ENCODE measurements at regions not wholly inside any gene's neighbourhood (a gene's known extent, or its start where the extent isn't known, plus 50 kb on each side); places are given as distances from the start of the nearest gene placed in this dataset.

DNA sequence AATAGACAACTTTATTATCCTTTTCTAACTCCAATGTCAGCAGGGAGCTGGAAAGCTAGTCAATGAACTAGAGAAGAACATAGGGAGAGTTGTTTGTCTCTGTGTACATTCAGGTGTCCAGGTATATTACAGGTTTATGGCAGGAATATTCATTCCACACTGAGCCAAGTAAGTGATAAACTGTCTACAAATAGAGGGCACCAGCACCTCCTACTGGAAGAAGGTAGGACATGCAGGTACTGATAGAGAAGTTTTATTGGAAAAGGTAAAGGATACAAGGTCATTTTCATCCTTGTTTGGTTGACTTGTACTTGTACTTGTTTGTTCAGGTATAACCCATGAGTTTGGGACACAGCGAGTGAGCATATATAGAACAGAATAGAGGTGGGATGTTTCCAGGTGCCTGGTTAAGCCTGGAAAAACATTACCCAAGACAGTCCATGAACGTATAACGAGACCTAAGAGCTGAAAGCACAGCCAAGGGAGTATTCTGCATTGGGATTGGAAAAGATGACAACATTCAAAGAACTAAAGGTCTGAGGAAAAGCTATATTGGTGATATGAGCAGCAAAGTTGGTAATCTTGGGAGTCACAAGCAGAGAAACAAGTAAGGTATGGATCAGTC is 61.4 kb upstream of the PPP1R3C start:
- in situ Hi-C loops (cut with HindIII; ENCODE audit: low sequenced_read_pairs) = no loop called here
- TF ChIP-seq, protein P1, sequence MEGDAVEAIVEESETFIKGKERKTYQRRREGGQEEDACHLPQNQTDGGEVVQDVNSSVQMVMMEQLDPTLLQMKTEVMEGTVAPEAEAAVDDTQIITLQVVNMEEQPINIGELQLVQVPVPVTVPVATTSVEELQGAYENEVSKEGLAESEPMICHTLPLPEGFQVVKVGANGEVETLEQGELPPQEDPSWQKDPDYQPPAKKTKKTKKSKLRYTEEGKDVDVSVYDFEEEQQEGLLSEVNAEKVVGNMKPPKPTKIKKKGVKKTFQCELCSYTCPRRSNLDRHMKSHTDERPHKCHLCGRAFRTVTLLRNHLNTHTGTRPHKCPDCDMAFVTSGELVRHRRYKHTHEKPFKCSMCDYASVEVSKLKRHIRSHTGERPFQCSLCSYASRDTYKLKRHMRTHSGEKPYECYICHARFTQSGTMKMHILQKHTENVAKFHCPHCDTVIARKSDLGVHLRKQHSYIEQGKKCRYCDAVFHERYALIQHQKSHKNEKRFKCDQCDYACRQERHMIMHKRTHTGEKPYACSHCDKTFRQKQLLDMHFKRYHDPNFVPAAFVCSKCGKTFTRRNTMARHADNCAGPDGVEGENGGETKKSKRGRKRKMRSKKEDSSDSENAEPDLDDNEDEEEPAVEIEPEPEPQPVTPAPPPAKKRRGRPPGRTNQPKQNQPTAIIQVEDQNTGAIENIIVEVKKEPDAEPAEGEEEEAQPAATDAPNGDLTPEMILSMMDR (IDR thresholded peaks at IDR 0.05; ENCODE audit: low read depth, low read length, missing control alignments) = peak; percentile 66
- DNase-seq (ENCODE audit: low read depth) = no peak
- no peak overlapping the region for H3K4me3 ChIP-seq (ENCODE audit: low read depth, low read length)

DNA sequence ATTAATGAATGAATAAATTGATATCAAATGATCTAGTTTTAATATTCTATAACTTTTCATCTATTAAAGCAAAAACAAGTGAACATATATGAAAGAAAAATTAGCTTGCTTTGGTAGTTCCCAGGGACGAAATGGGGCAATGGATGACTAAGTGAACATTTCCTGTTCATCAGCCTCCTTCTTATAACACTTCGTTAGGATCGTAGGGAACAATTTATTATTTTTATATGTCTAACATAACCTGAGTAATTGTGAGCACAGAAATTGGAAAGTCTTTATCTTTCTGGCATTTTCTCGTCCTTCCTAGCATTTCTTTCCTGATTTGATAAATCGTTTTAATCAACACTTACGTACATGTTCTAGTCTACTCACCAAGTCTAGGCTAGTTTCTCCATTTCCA is 59.1 kb upstream of the PPP1R3C start:
- H3K4me3 ChIP-seq (ENCODE audit: low read depth, low read length) = no peak overlapping the region
- DNase-seq (ENCODE audit: low read depth) = no peak
- TF ChIP-seq, protein P1 (IDR thresholded peaks at IDR 0.05; ENCODE audit: low read depth, low read length, missing control alignments) = no peak
- in situ Hi-C loops (cut with HindIII; ENCODE audit: low sequenced_read_pairs) = no loop called here

DNA sequence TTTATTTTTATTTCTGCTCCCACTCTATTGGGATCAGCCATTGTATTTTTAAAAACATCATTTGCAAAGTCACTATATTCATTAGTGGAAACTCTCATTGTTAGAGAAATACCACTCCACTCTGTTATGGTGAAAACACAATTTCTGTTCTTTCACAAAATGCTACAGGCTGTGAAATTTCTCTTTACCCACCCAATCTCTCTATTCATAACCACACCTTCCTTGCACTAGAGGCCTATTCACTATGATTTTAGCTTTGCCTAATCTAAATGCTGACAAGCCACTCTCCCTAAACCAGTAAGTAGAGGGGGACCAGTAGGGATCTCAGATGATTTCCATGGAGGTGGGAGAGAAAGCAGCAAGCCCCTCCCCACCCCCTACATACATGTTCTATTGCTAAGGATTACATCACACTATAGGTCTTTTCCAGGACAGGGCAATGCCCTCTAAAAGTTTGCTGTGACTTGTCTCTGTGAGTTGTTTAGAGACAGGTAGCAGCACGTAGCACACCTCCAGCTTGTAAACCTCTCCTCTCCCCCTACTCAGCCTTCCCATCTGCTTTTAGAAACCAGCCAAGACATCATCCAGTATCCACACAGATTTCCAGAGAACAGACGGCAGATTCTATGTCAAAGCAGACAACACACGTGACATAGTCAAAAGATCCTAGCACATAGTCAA is 58.3 kb upstream of the PPP1R3C start:
- no peak for DNase-seq (ENCODE audit: low read depth)
- in situ Hi-C loops (cut with HindIII; ENCODE audit: low sequenced_read_pairs) = no loop called here
- TF ChIP-seq, protein P1 (IDR thresholded peaks at IDR 0.05; ENCODE audit: low read depth, low read length, missing control alignments) = no peak
- H3K4me3 ChIP-seq (ENCODE audit: low read depth, low read length) = no peak overlapping the region

DNA sequence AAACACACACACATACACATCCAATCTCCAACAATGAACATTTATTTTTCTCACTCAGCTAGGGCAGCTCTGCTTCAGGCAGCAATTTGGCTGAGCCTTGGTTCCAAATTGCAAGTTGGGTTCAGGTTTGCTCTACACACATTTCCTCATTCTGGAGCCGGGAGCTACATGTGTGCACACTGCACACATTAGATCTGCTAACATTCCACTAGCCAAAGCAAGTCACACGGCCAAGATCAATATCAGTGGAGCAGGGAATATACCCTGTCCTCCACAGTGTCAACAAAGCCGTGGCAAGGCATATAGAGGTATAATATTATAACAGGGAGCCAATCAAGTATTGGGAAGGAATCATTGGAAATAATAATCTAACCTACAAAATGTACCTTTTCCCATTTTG is 57.5 kb upstream of the PPP1R3C start:
- H3K4me3 ChIP-seq (ENCODE audit: low read depth, low read length) = no peak overlapping the region
- TF ChIP-seq, protein P1 (IDR thresholded peaks at IDR 0.05; ENCODE audit: low read depth, low read length, missing control alignments) = no peak
- no peak for DNase-seq (ENCODE audit: low read depth)
- in situ Hi-C loops (cut with HindIII; ENCODE audit: low sequenced_read_pairs) = no loop called here

DNA sequence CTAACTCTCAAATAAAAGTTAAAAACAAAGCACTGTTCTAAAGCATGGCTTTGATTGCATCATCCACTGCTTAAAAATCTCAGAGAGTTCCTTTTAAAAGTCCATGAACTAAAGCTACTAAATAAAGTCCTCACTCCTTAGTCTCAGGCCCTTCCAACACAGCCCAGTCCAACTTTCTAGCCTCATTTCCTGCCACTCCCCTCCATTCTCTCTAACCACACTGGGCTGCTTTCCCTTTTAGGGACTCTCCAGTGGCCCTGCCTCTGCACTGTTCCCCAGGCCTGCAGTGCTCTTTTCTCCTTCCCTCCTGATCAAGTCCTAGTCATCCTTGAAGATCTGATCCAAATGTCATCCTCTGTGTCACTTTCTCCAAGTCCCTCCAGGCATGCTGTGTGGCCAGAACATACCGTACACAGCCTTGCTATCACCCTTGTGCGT is 56.9 kb upstream of the PPP1R3C start:
- TF ChIP-seq, protein P1 (IDR thresholded peaks at IDR 0.05; ENCODE audit: low read depth, low read length, missing control alignments) = no peak
- H3K4me3 ChIP-seq (ENCODE audit: low read depth, low read length) = no peak overlapping the region
- DNase-seq (ENCODE audit: low read depth) = no peak
- in situ Hi-C loops (cut with HindIII; ENCODE audit: low sequenced_read_pairs) = no loop called here

DNA sequence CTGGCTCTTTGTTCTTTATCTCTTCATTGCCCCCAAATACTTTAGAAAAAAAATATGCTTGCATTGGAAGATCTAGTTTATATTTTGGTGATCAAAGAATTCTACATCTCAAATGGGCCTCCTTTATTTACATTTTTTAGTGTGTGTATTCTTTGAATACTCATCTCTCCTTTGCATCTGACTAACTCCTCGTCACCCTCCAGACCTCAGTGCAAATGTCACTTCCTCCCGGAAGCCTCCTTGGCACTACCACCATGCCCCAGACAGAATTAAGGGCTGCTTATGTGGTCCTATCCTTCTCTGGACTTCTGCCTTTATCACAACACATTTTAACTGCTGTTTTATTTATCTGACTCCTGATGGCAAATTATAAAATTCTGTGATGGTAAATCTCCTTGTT is 52.0 kb upstream of the PPP1R3C start:
- H3K4me3 ChIP-seq (ENCODE audit: low read depth, low read length) = no peak overlapping the region
- TF ChIP-seq, protein P1 (IDR thresholded peaks at IDR 0.05; ENCODE audit: low read depth, low read length, missing control alignments) = no peak
- in situ Hi-C loops (cut with HindIII; ENCODE audit: low sequenced_read_pairs) = no loop called here
- DNase-seq (ENCODE audit: low read depth) = no peak
